Natural killer cell (primary cell): ENCODE measurements at regions not wholly inside any gene's neighbourhood (a gene's known extent, or its start where the extent isn't known, plus 50 kb on each side); places are given as distances from the start of the nearest gene placed in this dataset.

Experiments used
- ATAC-seq, 3 donors: fragments of 150-1000 bp in 2 of 3; fragments of 200-7000 bp in 1 of 3; cut with Tn5 transposase; 1 replicate in 1 of 3; 2 replicates in 2 of 3; pipeline ENCODE4 v1.10.0; 2021; ENCODE audit warnings: mild to moderate bottlenecking in 2 of 3, moderate library complexity in 2 of 3
- DNase-seq, 2 donors: peaks; one replicate each; pipeline versions ENCODE4 v3.0.0 to v3.0.0-alpha.2; 2013 to 2021; ENCODE audit warnings: mixed read lengths in 1 of 2
- H3K27ac ChIP-seq: one replicate; pipeline ENCODE4 v1.5.1; 2013; ENCODE audit warnings: mild to moderate bottlenecking, low read length
- H3K27me3 ChIP-seq: one replicate; pipeline ENCODE4 v1.6.1; 2013; ENCODE audit warnings: low read length; ENCODE audit not compliant: control insufficient read depth, insufficient read depth
- H3K36me3 ChIP-seq: one replicate; pipeline ENCODE4 v1.6.1; 2013; ENCODE audit warnings: low read length; ENCODE audit not compliant: control insufficient read depth, insufficient read depth
- H3K4me1 ChIP-seq: one replicate; pipeline ENCODE4 v1.6.1; 2013; ENCODE audit warnings: low read length; ENCODE audit not compliant: control insufficient read depth, insufficient read depth
- H3K4me3 ChIP-seq: one replicate; pipeline ENCODE4 v1.5.1; 2013; ENCODE audit warnings: low read length
- H3K9me3 ChIP-seq: one replicate; pipeline ENCODE4 v1.6.1; 2013; ENCODE audit warnings: low read length; ENCODE audit not compliant: control insufficient read depth, insufficient read depth
- H3K27ac Mint-ChIP-seq, 2 donors: one replicate each; pipeline ENCODE4 v1.8.0; 2022; ENCODE audit warnings: mild to moderate bottlenecking in 2 of 2, mixed read lengths in 2 of 2, moderate library complexity in 1 of 2
- H3K27me3 Mint-ChIP-seq, 2 donors: one replicate each; pipeline ENCODE4 v1.8.0; 2022; ENCODE audit warnings: low read depth in 2 of 2, mixed read lengths in 2 of 2
- H3K36me3 Mint-ChIP-seq: one replicate; pipeline ENCODE4 v1.8.0; 2022; ENCODE audit warnings: mixed read lengths
- H3K4me1 Mint-ChIP-seq, 2 donors: one replicate each; pipeline ENCODE4 v1.8.0; 2022; ENCODE audit warnings: mixed read lengths in 2 of 2
- H3K4me3 Mint-ChIP-seq: one replicate; pipeline ENCODE4 v1.8.0; 2022; ENCODE audit warnings: mild to moderate bottlenecking, moderate library complexity, mixed read lengths
- H3K9me3 Mint-ChIP-seq, 2 donors: one replicate each; pipeline ENCODE4 v1.8.0; 2022; ENCODE audit warnings: mixed read lengths in 2 of 2
- WGBS: methylation state at CpG from one replicate; pipeline ENCODE4 v1.1.7; 2013; ENCODE audit warnings: missing lambda C conversion rate; ENCODE audit not compliant: insufficient coverage; 5-methylcytosine and 5-hydroxymethylcytosine counted together
- intact Hi-C: fragments of 100-400 bp; cut with micrococcal nuclease; formaldehyde crosslinking; loops from one replicate; pipeline ENCODE4 v1.14.2; 2022
- TF ChIP-seq, protein P1 (sequence below): fragments of 200-600 bp; IDR thresholded peaks from one replicate; pipeline ENCODE4 v1.8.0; 2022; ENCODE audit warnings: antibody characterized with exemption

DNA sequence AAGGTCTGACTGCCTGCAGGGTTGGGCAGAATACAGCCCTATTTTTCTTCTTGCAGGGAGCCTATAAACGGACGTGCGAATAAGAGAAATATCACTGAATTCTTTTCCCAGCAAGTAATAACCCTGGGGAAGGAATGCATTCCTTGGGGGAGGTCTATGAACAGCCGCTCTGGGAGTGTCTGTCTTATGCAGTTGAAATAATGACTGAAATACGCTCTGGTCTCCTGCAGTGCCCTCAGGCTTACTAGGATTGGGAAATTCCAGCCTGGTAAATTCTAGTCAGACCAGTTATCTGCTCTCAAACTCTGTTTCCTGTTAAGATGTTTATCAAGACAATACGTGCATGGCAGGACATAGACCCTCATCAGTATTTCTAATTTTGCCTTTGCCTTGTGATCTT is 72.1 kb upstream of the FAM241A start:
- no peaks in the 10 kb centered on the region for H3K36me3 Mint-ChIP-seq
- whole genome bisulfite sequencing = 77% methylated on average over 6 of the region's 6 CpGs
- DNase-seq (no peak), ATAC-seq (no peak)
- H3K4me1 Mint-ChIP-seq = no peaks in the 10 kb centered on the region
- intact Hi-C loops = no loop called here
- Histone ChIP-seq H3K27me3 (no peaks in the 10 kb centered on the region), H3K9me3 (no peaks in the 10 kb centered on the region), H3K4me1 (no peaks in the 10 kb centered on the region), H3K36me3 (no peaks in the 10 kb centered on the region), H3K4me3 (no peak overlapping the region), H3K27ac (no peak overlapping the region)
- H3K4me3 Mint-ChIP-seq = no peak overlapping the region
- TF ChIP-seq, protein P1, sequence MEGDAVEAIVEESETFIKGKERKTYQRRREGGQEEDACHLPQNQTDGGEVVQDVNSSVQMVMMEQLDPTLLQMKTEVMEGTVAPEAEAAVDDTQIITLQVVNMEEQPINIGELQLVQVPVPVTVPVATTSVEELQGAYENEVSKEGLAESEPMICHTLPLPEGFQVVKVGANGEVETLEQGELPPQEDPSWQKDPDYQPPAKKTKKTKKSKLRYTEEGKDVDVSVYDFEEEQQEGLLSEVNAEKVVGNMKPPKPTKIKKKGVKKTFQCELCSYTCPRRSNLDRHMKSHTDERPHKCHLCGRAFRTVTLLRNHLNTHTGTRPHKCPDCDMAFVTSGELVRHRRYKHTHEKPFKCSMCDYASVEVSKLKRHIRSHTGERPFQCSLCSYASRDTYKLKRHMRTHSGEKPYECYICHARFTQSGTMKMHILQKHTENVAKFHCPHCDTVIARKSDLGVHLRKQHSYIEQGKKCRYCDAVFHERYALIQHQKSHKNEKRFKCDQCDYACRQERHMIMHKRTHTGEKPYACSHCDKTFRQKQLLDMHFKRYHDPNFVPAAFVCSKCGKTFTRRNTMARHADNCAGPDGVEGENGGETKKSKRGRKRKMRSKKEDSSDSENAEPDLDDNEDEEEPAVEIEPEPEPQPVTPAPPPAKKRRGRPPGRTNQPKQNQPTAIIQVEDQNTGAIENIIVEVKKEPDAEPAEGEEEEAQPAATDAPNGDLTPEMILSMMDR = no peak
- H3K27ac Mint-ChIP-seq = no peak overlapping the region
- H3K27me3 Mint-ChIP-seq = peaks cover 3 to 6% of the 10 kb centered on the region in 2 donors
- peaks cover 0 to 5% of the 10 kb centered on the region in 2 donors for H3K9me3 Mint-ChIP-seq

DNA sequence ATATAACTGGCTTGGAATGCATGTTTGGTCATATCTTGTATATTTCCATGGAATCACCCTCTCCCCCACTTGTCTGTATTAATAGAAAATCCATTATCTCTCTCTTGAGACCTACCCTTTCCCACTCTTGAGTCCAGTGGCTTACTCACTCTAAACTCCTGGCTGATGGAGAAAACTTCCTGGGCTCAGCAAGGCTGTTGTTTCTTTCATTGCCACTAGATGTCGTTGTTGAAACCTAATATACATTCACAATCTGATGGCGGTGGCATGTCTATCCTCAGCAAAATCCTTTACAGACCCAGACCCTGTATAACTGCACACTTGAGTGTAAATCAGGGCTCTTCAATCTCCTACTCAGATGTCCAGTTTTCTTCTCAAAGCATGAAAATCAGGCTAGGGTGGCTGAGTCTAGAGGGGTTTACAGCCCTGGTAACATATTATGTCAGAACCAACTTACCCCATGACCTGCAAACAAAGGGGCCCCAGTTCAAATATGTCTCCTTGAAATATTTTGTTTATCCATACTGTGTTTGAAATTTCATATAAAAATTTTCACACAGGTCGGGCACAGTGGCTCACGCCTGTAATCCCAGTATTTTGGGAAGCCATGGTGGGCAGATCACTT is 70.0 kb upstream of the FAM241A start:
- no peak overlapping the region for H3K4me3 ChIP-seq
- peaks cover 0 to 5% of the 10 kb centered on the region in 2 donors for H3K9me3 Mint-ChIP-seq
- no peaks in the 10 kb centered on the region for H3K4me1 Mint-ChIP-seq
- H3K27me3 ChIP-seq = no peaks in the 10 kb centered on the region
- intact Hi-C loops = no loop called here
- no peaks in the 10 kb centered on the region for H3K4me1 ChIP-seq
- no peak overlapping the region for H3K4me3 Mint-ChIP-seq
- H3K36me3 ChIP-seq = no peaks in the 10 kb centered on the region
- H3K27me3 Mint-ChIP-seq = peaks cover 0 to 10% of the 10 kb centered on the region in 2 donors
- ATAC-seq = peak; percentile 29 to 67 (median 54)
- no peaks in the 10 kb centered on the region for H3K9me3 ChIP-seq
- no peaks in the 10 kb centered on the region for H3K36me3 Mint-ChIP-seq
- peak in 1 of 2 donors; percentile 61 for DNase-seq
- 39% methylated on average over 3 of the region's 4 CpGs for WGBS
- H3K27ac ChIP-seq = no peak overlapping the region
- H3K27ac Mint-ChIP-seq = no peak overlapping the region
- TF ChIP-seq, protein P1 = peak; percentile 54

DNA sequence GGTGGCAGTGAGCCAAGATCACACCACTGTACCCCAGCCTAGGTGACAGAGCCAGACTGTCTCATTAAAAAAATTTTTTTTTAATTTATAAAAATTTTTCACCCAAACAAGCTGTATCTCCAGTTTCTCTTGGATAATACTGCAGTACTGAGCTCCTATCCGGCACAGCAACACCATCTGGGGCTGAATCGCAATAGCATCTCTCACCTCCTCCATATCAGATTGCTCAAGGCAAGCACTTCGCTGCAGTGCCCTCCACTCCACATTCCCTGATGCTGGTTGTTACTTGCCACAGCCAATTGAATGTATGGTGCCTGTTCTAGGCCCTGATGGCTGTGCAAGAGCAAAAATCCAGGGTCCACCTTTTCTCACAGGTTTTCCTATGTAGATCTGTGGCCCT is 69.3 kb upstream of the FAM241A start:
- no peaks in the 10 kb centered on the region for H3K36me3 ChIP-seq
- H3K36me3 Mint-ChIP-seq = no peaks in the 10 kb centered on the region
- no peaks in the 10 kb centered on the region for H3K4me1 ChIP-seq
- DNase-seq (no peak), ATAC-seq (no peak)
- no peak overlapping the region for H3K27ac Mint-ChIP-seq
- TF ChIP-seq, protein P1 = no peak
- no peaks in the 10 kb centered on the region for H3K9me3 ChIP-seq
- H3K27me3 ChIP-seq = no peaks in the 10 kb centered on the region
- H3K4me1 Mint-ChIP-seq = no peaks in the 10 kb centered on the region
- intact Hi-C loops = no loop called here
- WGBS = 79% methylated on average over 3 of the region's 3 CpGs
- H3K27ac ChIP-seq = no peak overlapping the region
- no peak overlapping the region for H3K4me3 Mint-ChIP-seq
- H3K9me3 Mint-ChIP-seq = peaks cover 0 to 5% of the 10 kb centered on the region in 2 donors
- no peak overlapping the region for H3K4me3 ChIP-seq
- peaks cover 0 to 8% of the 10 kb centered on the region in 2 donors for H3K27me3 Mint-ChIP-seq
